GM12878 (cell line): ENCODE measurements at regions not wholly inside any gene's neighbourhood (a gene's known extent, or its start where the extent isn't known, plus 50 kb on each side); places are given as distances from the start of the nearest gene placed in this dataset.

Experiments
- EED ChIP-seq: sonication (generic); IDR thresholded peaks from 2 replicates; pipeline ENCODE4 v1.6.1; 2016; ENCODE audit warnings: antibody characterized with exemption, low read depth
- HDAC2 ChIP-seq: fragments of 200-600 bp; sonication (generic); IDR thresholded peaks from 2 replicates; pipeline ENCODE4 v1.6.1; 2017
- SIX5 ChIP-seq: IDR thresholded peaks from 2 replicates; pipeline ENCODE4 v1.6.1; 2011; ENCODE audit warnings: mild to moderate bottlenecking, low read depth, low read length, moderate library complexity; ENCODE audit not compliant: severe bottlenecking

DNA sequence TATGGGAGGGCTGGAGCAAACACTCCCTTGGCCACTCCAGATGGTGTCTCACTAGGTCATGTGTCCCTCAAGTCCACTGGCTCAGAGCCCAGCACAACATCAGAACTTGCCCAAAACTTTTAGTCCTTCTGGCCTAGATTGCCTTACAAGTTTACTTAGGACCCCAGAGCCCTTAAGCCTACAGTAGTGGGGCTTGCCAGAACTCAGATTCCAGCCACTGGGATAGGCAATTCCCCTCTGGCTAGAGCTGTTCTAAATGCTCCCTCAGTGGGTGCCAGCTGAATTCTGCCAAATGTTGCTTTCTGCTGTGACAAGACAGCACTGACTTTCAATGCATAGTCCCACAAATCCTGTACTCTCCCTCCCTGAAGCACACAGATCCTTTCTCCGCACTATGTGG lies 331.1 kb downstream of the HTR7 start:
- TF ChIP-seq HDAC2 (no peak), SIX5 (no peak), EED (no peak)
